Keratinocyte (primary cell): ENCODE measurements at regions not wholly inside any gene's neighbourhood (a gene's known extent, or its start where the extent isn't known, plus 50 kb on each side); places are given as distances from the start of the nearest gene placed in this dataset.
"Not testable (repeated sequence)": the region's sequence is repeated elsewhere in the genome, so short reads cannot be mapped to it uniquely, and the experiment has no call there.

Source experiments
- EZH2 ChIP-seq: IDR thresholded peaks from one replicate; pipeline ENCODE4 v1.6.1; 2012; ENCODE audit warnings: inconsistent platforms, mild to moderate bottlenecking, low read length, moderate library complexity
- TF ChIP-seq, protein P1 (sequence below), 3 experiments: IDR thresholded peaks in 1 of 3; conservative IDR thresholded peaks in 1 of 3; optimal IDR thresholded peaks in 1 of 3; 2 replicates in 2 of 3; 3 replicates in 1 of 3; pipeline versions ENCODE3 to v1.5.1; 2011; ENCODE audit warnings: low read length in 3 of 3, mild to moderate bottlenecking in 3 of 3, moderate library complexity in 2 of 3, control low read depth in 1 of 3, inconsistent platforms in 1 of 3; ENCODE audit not compliant: insufficient read depth in 2 of 3; ENCODE audit errors: extremely low read depth in 1 of 3

DNA sequence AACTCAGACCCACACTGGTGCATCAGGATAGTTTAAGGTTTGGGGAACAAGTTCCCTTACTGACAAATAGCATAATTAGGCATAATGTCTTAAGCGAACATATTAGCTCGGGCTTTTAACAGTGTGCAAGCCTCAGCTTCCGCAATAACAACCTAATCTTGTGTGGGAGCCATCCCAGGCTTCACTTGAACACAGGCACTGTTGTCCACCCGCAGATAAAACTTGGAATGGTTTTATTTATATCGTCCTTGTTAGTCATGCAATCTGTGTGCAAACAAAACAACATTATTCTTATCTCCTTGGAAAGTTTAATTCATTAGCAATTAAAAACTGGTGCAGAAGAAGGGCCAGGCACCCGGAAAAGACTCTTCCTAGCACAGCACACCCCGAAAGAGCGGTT lies 107.4 kb downstream of the LMO4 start:
- TF ChIP-seq, protein P1, sequence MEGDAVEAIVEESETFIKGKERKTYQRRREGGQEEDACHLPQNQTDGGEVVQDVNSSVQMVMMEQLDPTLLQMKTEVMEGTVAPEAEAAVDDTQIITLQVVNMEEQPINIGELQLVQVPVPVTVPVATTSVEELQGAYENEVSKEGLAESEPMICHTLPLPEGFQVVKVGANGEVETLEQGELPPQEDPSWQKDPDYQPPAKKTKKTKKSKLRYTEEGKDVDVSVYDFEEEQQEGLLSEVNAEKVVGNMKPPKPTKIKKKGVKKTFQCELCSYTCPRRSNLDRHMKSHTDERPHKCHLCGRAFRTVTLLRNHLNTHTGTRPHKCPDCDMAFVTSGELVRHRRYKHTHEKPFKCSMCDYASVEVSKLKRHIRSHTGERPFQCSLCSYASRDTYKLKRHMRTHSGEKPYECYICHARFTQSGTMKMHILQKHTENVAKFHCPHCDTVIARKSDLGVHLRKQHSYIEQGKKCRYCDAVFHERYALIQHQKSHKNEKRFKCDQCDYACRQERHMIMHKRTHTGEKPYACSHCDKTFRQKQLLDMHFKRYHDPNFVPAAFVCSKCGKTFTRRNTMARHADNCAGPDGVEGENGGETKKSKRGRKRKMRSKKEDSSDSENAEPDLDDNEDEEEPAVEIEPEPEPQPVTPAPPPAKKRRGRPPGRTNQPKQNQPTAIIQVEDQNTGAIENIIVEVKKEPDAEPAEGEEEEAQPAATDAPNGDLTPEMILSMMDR (optimal IDR thresholded peaks at IDR 0.05 in 1 of 3, IDR thresholded peaks at IDR 0.05 in 1 of 3, conservative IDR thresholded peaks at IDR 0.05 in 1 of 3; ENCODE audit: extremely low read depth in 1 of 3, insufficient read depth in 2 of 3, low read length in 3 of 3), result not testable (repeated sequence)
- TF ChIP-seq EZH2, result not testable (repeated sequence)
